ENCODE measurements at regions not wholly inside any gene's neighbourhood (a gene's known extent, or its start where the extent isn't known, plus 50 kb on each side); places are given as distances from the start of the nearest gene placed in this dataset.
A peak's percentile ranks its signal among the peaks of the same experiment; 100 is the strongest.

DNA sequence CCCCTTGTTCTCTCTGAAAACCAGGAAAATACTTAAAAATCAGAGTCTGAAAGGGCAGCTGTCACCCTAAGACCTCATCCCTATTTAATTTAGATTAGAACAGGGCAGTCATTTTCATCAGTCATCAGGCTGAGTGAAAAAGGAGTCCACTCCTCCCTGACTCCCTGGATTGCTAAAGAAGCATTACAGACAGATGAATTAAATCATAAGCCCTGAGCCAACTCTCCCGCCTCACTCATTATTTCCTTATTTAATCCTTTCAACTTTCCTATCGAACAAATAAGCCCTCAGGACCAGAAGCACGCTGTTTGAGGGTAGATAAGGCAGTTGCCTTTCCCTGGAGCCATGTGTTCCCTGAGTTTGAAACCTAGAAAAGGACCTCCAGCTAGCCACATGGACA lies 201.9 kb upstream of the ANKRD55 start:
- TF ChIP-seq, protein P1, sequence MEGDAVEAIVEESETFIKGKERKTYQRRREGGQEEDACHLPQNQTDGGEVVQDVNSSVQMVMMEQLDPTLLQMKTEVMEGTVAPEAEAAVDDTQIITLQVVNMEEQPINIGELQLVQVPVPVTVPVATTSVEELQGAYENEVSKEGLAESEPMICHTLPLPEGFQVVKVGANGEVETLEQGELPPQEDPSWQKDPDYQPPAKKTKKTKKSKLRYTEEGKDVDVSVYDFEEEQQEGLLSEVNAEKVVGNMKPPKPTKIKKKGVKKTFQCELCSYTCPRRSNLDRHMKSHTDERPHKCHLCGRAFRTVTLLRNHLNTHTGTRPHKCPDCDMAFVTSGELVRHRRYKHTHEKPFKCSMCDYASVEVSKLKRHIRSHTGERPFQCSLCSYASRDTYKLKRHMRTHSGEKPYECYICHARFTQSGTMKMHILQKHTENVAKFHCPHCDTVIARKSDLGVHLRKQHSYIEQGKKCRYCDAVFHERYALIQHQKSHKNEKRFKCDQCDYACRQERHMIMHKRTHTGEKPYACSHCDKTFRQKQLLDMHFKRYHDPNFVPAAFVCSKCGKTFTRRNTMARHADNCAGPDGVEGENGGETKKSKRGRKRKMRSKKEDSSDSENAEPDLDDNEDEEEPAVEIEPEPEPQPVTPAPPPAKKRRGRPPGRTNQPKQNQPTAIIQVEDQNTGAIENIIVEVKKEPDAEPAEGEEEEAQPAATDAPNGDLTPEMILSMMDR (IDR thresholded peaks at IDR 0.05; ENCODE audit: low read depth, low read length) = no peak
- TF ChIP-seq MAX (IDR thresholded peaks at IDR 0.05; ENCODE audit: low read depth, low read length) (no peak), POLR2A (IDR thresholded peaks at IDR 0.05; ENCODE audit: extremely low read depth, insufficient read length) (no peak), MYC (IDR thresholded peaks at IDR 0.05; ENCODE audit: low read depth, low read length) (no peak)
- H3K4me3 ChIP-seq (ENCODE audit: low read depth, low read length) = no peak overlapping the region
- DNase-seq (ENCODE audit: low read depth) = no peak

DNA sequence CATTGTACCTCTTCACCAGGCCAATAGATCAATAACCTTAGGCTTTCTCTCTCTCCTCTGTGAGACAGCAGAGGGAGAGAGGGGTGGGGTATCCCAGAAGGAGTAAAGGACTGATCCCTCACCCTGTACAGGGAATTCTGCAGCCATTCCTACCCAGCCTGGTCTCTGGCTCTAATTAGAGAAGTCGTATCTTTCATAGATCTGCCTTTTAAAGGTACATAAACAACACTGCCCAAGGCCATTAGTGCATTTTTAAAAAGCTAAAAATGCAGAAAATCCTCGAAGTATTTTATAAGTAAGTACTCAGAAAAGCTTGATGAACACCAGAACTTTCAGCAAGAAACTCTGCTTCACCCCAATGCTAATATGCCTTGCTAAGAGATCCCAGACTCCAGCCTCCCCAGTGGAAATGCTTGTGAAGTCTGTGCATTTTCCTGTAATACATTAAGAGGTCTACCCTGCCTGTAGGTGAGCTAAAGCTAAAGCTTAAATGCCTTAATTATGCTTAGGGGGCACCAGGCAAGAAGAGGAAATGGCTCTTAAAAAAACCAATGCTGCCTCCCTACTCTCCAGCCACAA lies 200.0 kb upstream of the ANKRD55 start:
- TF ChIP-seq MYC (IDR thresholded peaks at IDR 0.05; ENCODE audit: low read depth, low read length) (no peak), MAX (IDR thresholded peaks at IDR 0.05; ENCODE audit: low read depth, low read length) (no peak), POLR2A (IDR thresholded peaks at IDR 0.05; ENCODE audit: extremely low read depth, insufficient read length) (no peak)
- TF ChIP-seq, protein P1 (IDR thresholded peaks at IDR 0.05; ENCODE audit: low read depth, low read length) = no peak
- no peak overlapping the region for H3K4me3 ChIP-seq (ENCODE audit: low read depth, low read length)
- DNase-seq (ENCODE audit: low read depth) = no peak

DNA sequence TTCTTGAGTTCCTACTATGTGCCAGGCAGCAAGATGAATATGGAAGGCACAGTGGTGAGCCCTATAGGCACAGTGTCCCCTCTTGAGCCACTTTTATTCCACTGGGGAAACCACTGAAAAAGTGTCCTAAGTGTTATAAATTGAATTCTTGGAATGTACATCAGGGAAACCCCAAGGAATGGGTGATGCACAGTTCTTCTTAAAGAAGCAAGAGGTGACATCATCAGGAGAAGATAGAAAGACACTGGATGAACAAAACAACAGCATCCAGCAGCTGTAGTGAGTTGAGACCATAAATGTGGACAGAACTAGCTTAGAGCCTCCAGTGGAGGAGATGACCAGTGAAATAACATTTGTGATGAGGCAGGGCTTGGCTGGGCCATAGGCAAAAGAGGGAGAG lies 199.2 kb upstream of the ANKRD55 start:
- no peak overlapping the region for H3K4me3 ChIP-seq (ENCODE audit: low read depth, low read length)
- TF ChIP-seq MAX (IDR thresholded peaks at IDR 0.05; ENCODE audit: low read depth, low read length) (no peak), MYC (IDR thresholded peaks at IDR 0.05; ENCODE audit: low read depth, low read length) (no peak), POLR2A (IDR thresholded peaks at IDR 0.05; ENCODE audit: extremely low read depth, insufficient read length) (no peak)
- TF ChIP-seq, protein P1 (IDR thresholded peaks at IDR 0.05; ENCODE audit: low read depth, low read length) = no peak
- DNase-seq (ENCODE audit: low read depth) = no peak

GRCh38 chr5:56430422-56430821 lies 197.3 kb upstream of the ANKRD55 start:
- TF ChIP-seq POLR2A (IDR thresholded peaks at IDR 0.05; ENCODE audit: extremely low read depth, insufficient read length) (no peak), MAX (IDR thresholded peaks at IDR 0.05; ENCODE audit: low read depth, low read length) (no peak), MYC (IDR thresholded peaks at IDR 0.05; ENCODE audit: low read depth, low read length) (no peak)
- TF ChIP-seq, protein P1 (IDR thresholded peaks at IDR 0.05; ENCODE audit: low read depth, low read length) = no peak
- H3K4me3 ChIP-seq (ENCODE audit: low read depth, low read length) = no peak overlapping the region
- DNase-seq (ENCODE audit: low read depth) = no peak

DNA sequence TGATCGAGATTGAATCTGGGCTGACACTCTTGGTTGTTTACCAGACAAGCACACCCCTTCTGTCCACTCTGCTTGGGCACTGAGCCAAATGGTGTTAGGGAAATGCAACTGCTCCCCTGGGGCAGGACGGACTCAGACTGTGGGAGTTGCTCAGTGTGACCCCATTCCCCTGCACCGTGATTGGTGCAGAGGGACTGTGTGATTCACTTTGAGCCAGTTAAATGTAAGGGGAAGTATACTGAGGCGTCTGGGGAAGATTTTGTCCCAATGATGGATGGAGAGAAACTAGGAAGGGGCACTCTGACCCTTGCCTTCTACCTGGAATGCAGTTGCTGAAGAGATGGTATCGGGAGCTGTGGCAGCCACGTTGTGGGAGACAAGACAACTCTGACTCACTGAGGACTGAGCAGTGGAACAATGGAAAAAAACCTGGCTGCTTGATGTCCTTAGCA lies 196.0 kb upstream of the ANKRD55 start:
- TF ChIP-seq MYC (IDR thresholded peaks at IDR 0.05; ENCODE audit: low read depth, low read length) = no peak
- TF ChIP-seq, protein P1 (IDR thresholded peaks at IDR 0.05; ENCODE audit: low read depth, low read length) = no peak
- TF ChIP-seq POLR2A (IDR thresholded peaks at IDR 0.05; ENCODE audit: extremely low read depth, insufficient read length) = no peak
- TF ChIP-seq MAX (IDR thresholded peaks at IDR 0.05; ENCODE audit: low read depth, low read length) = no peak
- DNase-seq (ENCODE audit: low read depth) = peak; percentile 20
- no peak overlapping the region for H3K4me3 ChIP-seq (ENCODE audit: low read depth, low read length)
